ENCODE measurements at regions not wholly inside any gene's neighbourhood (a gene's known extent, or its start where the extent isn't known, plus 50 kb on each side); places are given as distances from the start of the nearest gene placed in this dataset.

DNA sequence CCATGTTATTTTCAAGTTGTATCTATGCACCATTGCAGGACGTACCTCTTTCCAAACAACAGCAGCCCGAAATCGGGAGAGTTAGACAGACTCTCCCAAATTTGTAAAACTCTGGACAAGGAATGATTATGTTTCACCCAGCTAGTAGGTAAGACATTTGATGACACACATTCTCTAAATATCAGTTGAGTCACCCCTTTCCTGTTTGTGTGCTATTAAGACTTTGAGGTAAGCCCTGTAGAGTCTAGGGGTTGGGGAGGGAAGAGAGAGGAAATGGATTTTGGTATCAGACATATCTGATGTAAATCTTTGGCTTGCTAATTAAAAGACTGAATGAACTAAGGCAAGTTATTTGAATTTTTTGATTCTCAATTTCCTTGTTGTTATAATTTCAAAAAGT lies 999.0 kb downstream of the TUSC7 start:
- TF ChIP-seq HDGF (IDR thresholded peaks at IDR 0.05; ENCODE audit: borderline replicate concordance): no peak
- TF ChIP-seq NFRKB (IDR thresholded peaks at IDR 0.05): no peak
- no peak for TF ChIP-seq SUZ12 (IDR thresholded peaks at IDR 0.05)
- no peak for TF ChIP-seq SP1 (IDR thresholded peaks at IDR 0.05)
- TF ChIP-seq ZNF384 (IDR thresholded peaks at IDR 0.05): no peak
- TF ChIP-seq TARDBP (IDR thresholded peaks at IDR 0.05): no peak
- TF ChIP-seq BHLHE40 (IDR thresholded peaks at IDR 0.05; ENCODE audit: borderline replicate concordance): no peak
